ENCODE measurements at regions not wholly inside any gene's neighbourhood (a gene's known extent, or its start where the extent isn't known, plus 50 kb on each side); places are given as distances from the start of the nearest gene placed in this dataset.

DNA sequence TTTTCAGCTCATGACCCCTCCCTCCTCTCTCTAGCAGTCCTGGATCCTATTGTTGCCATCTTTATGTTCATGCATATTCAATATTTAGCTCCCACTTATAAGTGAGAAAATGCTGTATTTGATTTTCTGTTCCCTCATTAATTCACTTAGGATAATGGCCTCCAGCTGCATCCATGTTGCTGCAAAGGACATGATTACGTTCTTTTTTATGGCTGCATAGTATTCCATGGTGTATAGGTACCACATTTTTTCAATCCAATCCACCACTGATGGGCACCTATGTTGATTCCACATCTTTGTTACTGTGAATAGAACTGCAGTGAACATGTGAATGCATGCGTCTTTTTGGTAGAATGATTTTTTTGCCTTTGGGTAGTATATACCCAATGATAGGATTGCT is 188.4 kb downstream of the FOXL1 start:
- H2BK12ac ChIP-seq (ENCODE audit: low read length in 2 of 2): no peak overlapping the region
- 95% methylated on average over 2 of the region's 2 CpGs for WGBS
- no peaks in the 10 kb centered on the region for H3K79me1 ChIP-seq (replicated peaks; ENCODE audit: low read length, poor library complexity, severe bottlenecking)
- peaks cover 13% of the 10 kb centered on the region for H3K4me1 ChIP-seq (ENCODE audit: control insufficient read depth, insufficient read depth, low read depth, low read length)
- no peak overlapping the region for H3K4me3 ChIP-seq (ENCODE audit: insufficient read depth in 1 of 2, low read depth in 1 of 2, low read length in 2 of 2)
- no peak overlapping the region for H3K23ac ChIP-seq (ENCODE audit: low read length in 2 of 2)
- H3K9ac ChIP-seq (ENCODE audit: low read length): no peak overlapping the region
- H2BK5ac ChIP-seq (ENCODE audit: low read depth, low read length, poor library complexity, severe bottlenecking): no peak overlapping the region
- no peak overlapping the region for H3K14ac ChIP-seq (ENCODE audit: low read length in 2 of 2)
- no peak for DNase-seq
- H2BK120ac ChIP-seq (ENCODE audit: low read depth, low read length): no peak overlapping the region
- no peak overlapping the region for H4K91ac ChIP-seq (ENCODE audit: low read length)
- no peak overlapping the region for H3K4me2 ChIP-seq (ENCODE audit: low read length, poor library complexity, severe bottlenecking)
- H3K27ac ChIP-seq (ENCODE audit: low read length, poor library complexity, severe bottlenecking): no peak overlapping the region
- peaks cover 4% of the 10 kb centered on the region for H3K9me3 ChIP-seq (ENCODE audit: control insufficient read depth, low read length)
- no peak overlapping the region for H2AK5ac ChIP-seq (ENCODE audit: low read length, severe bottlenecking)
- no peak overlapping the region for H2BK15ac ChIP-seq (ENCODE audit: low read depth, poor library complexity, severe bottlenecking)
- no peaks in the 10 kb centered on the region for H3K36me3 ChIP-seq (ENCODE audit: control insufficient read depth in 1 of 2, insufficient read depth in 2 of 2, low read depth in 1 of 2, low read length in 2 of 2)
- H2AFZ ChIP-seq (ENCODE audit: low read depth, low read length): no peak overlapping the region
- no peak overlapping the region for H3K4ac ChIP-seq (ENCODE audit: low read depth in 1 of 2, low read length in 2 of 2)
- no peak overlapping the region for H3K18ac ChIP-seq (ENCODE audit: low read depth in 1 of 2, low read length in 2 of 2)
- H3K27me3 ChIP-seq (ENCODE audit: control insufficient read depth in 1 of 2, insufficient read depth in 1 of 2, low read length in 2 of 2): peaks cover 0 to 80% of the 10 kb centered on the region in 2 experiments
- H4K8ac ChIP-seq (ENCODE audit: low read length): no peak overlapping the region

GRCh38 chr16:86768228-86768791 is 190.0 kb downstream of the FOXL1 start:
- Histone ChIP-seq H2BK15ac (ENCODE audit: low read depth, poor library complexity, severe bottlenecking) (no peak overlapping the region), H2AFZ (ENCODE audit: low read depth, low read length) (no peak overlapping the region), H2BK120ac (ENCODE audit: low read depth, low read length) (no peak overlapping the region), H3K27me3 (ENCODE audit: control insufficient read depth in 1 of 2, insufficient read depth in 1 of 2, low read length in 2 of 2) (peaks cover 0 to 65% of the 10 kb centered on the region in 2 experiments), H3K79me1 (replicated peaks; ENCODE audit: low read length, poor library complexity, severe bottlenecking) (no peaks in the 10 kb centered on the region), H3K9me3 (ENCODE audit: control insufficient read depth, low read length) (peaks cover 4% of the 10 kb centered on the region), H3K4me2 (ENCODE audit: low read length, poor library complexity, severe bottlenecking) (no peak overlapping the region), H3K27ac (ENCODE audit: low read length, poor library complexity, severe bottlenecking) (no peak overlapping the region), H4K8ac (ENCODE audit: low read length) (no peak overlapping the region), H2BK12ac (ENCODE audit: low read length in 2 of 2) (no peak overlapping the region), H3K18ac (ENCODE audit: low read depth in 1 of 2, low read length in 2 of 2) (no peak overlapping the region), H2AK5ac (ENCODE audit: low read length, severe bottlenecking) (no peak overlapping the region), H3K4ac (ENCODE audit: low read depth in 1 of 2, low read length in 2 of 2) (no peak overlapping the region), H3K4me1 (ENCODE audit: control insufficient read depth, insufficient read depth, low read depth, low read length) (peaks cover 24% of the 10 kb centered on the region), H3K9ac (ENCODE audit: low read length) (no peak overlapping the region), H3K4me3 (ENCODE audit: insufficient read depth in 1 of 2, low read depth in 1 of 2, low read length in 2 of 2) (no peak overlapping the region), H3K36me3 (ENCODE audit: control insufficient read depth in 1 of 2, insufficient read depth in 2 of 2, low read depth in 1 of 2, low read length in 2 of 2) (no peaks in the 10 kb centered on the region), H3K23ac (ENCODE audit: low read length in 2 of 2) (no peak overlapping the region), H4K91ac (ENCODE audit: low read length) (no peak overlapping the region), H2BK5ac (ENCODE audit: low read depth, low read length, poor library complexity, severe bottlenecking) (no peak overlapping the region), H3K14ac (ENCODE audit: low read length in 2 of 2) (no peak overlapping the region)
- no peak for DNase-seq
- 95% methylated on average over 13 of the region's 13 CpGs for WGBS

GRCh38 chr16:86768999-86769398 is 190.7 kb downstream of the FOXL1 start:
- Histone ChIP-seq H2BK12ac (ENCODE audit: low read length in 2 of 2) (no peak overlapping the region), H3K9me3 (ENCODE audit: control insufficient read depth, low read length) (peaks cover 4% of the 10 kb centered on the region), H3K18ac (ENCODE audit: low read depth in 1 of 2, low read length in 2 of 2) (no peak overlapping the region), H4K8ac (ENCODE audit: low read length) (no peak overlapping the region), H2BK120ac (ENCODE audit: low read depth, low read length) (no peak overlapping the region), H3K14ac (ENCODE audit: low read length in 2 of 2) (no peak overlapping the region), H3K79me1 (replicated peaks; ENCODE audit: low read length, poor library complexity, severe bottlenecking) (no peaks in the 10 kb centered on the region), H3K23ac (ENCODE audit: low read length in 2 of 2) (no peak overlapping the region), H3K4ac (ENCODE audit: low read depth in 1 of 2, low read length in 2 of 2) (no peak overlapping the region), H3K36me3 (ENCODE audit: control insufficient read depth in 1 of 2, insufficient read depth in 2 of 2, low read depth in 1 of 2, low read length in 2 of 2) (no peaks in the 10 kb centered on the region), H2AFZ (ENCODE audit: low read depth, low read length) (no peak overlapping the region), H2AK5ac (ENCODE audit: low read length, severe bottlenecking) (peak overlapping the region; percentile 16), H2BK15ac (ENCODE audit: low read depth, poor library complexity, severe bottlenecking) (no peak overlapping the region), H4K91ac (ENCODE audit: low read length) (no peak overlapping the region), H3K27ac (ENCODE audit: low read length, poor library complexity, severe bottlenecking) (no peak overlapping the region), H3K27me3 (ENCODE audit: control insufficient read depth in 1 of 2, insufficient read depth in 1 of 2, low read length in 2 of 2) (peaks cover 0 to 64% of the 10 kb centered on the region in 2 experiments), H3K9ac (ENCODE audit: low read length) (no peak overlapping the region), H3K4me1 (ENCODE audit: control insufficient read depth, insufficient read depth, low read depth, low read length) (peaks cover 26% of the 10 kb centered on the region), H3K4me2 (ENCODE audit: low read length, poor library complexity, severe bottlenecking) (no peak overlapping the region), H3K4me3 (ENCODE audit: insufficient read depth in 1 of 2, low read depth in 1 of 2, low read length in 2 of 2) (no peak overlapping the region), H2BK5ac (ENCODE audit: low read depth, low read length, poor library complexity, severe bottlenecking) (no peak overlapping the region)
- DNase-seq: no peak
- WGBS: 90% methylated on average over 7 of the region's 7 CpGs

GRCh38 chr16:86771506-86772460 is 193.4 kb downstream of the FOXL1 start:
- H3K36me3 ChIP-seq (ENCODE audit: control insufficient read depth in 1 of 2, insufficient read depth in 2 of 2, low read depth in 1 of 2, low read length in 2 of 2): no peaks in the 10 kb centered on the region
- H3K27me3 ChIP-seq (ENCODE audit: control insufficient read depth in 1 of 2, insufficient read depth in 1 of 2, low read length in 2 of 2): peaks cover 0 to 65% of the 10 kb centered on the region in 2 experiments
- H4K91ac ChIP-seq (ENCODE audit: low read length): no peak overlapping the region
- no peak overlapping the region for H3K4me2 ChIP-seq (ENCODE audit: low read length, poor library complexity, severe bottlenecking)
- H3K79me1 ChIP-seq (replicated peaks; ENCODE audit: low read length, poor library complexity, severe bottlenecking): no peaks in the 10 kb centered on the region
- H2AFZ ChIP-seq (ENCODE audit: low read depth, low read length): no peak overlapping the region
- H2AK5ac ChIP-seq (ENCODE audit: low read length, severe bottlenecking): peak overlapping the region; percentile 71
- no peaks in the 10 kb centered on the region for H3K9me3 ChIP-seq (ENCODE audit: control insufficient read depth, low read length)
- no peak overlapping the region for H3K14ac ChIP-seq (ENCODE audit: low read length in 2 of 2)
- no peak overlapping the region for H3K9ac ChIP-seq (ENCODE audit: low read length)
- H2BK15ac ChIP-seq (ENCODE audit: low read depth, poor library complexity, severe bottlenecking): no peak overlapping the region
- H2BK12ac ChIP-seq (ENCODE audit: low read length in 2 of 2): no peak overlapping the region
- peaks cover 29% of the 10 kb centered on the region for H3K4me1 ChIP-seq (ENCODE audit: control insufficient read depth, insufficient read depth, low read depth, low read length)
- no peak overlapping the region for H3K4ac ChIP-seq (ENCODE audit: low read depth in 1 of 2, low read length in 2 of 2)
- no peak overlapping the region for H3K23ac ChIP-seq (ENCODE audit: low read length in 2 of 2)
- peak overlapping the region; percentile 3 to 40 for H3K18ac ChIP-seq (ENCODE audit: low read depth in 1 of 2, low read length in 2 of 2)
- H2BK5ac ChIP-seq (ENCODE audit: low read depth, low read length, poor library complexity, severe bottlenecking): no peak overlapping the region
- DNase-seq: peak; percentile 71
- WGBS: 97% methylated on average over 2 of the region's 8 CpGs
- H3K27ac ChIP-seq (ENCODE audit: low read length, poor library complexity, severe bottlenecking): peak overlapping the region; percentile 82
- no peak overlapping the region for H4K8ac ChIP-seq (ENCODE audit: low read length)
- no peak overlapping the region for H3K4me3 ChIP-seq (ENCODE audit: insufficient read depth in 1 of 2, low read depth in 1 of 2, low read length in 2 of 2)
- no peak overlapping the region for H2BK120ac ChIP-seq (ENCODE audit: low read depth, low read length)

All from mesenchymal stem cell (in vitro differentiated cells and primary cell).